NCI-H524 treated with DMSO at 0.1 percent for 48 hours (cell line): ENCODE measurements at regions not wholly inside any gene's neighbourhood (a gene's known extent, or its start where the extent isn't known, plus 50 kb on each side); places are given as distances from the start of the nearest gene placed in this dataset.
A peak's percentile ranks its signal among the peaks of the same experiment; 100 is the strongest.

Experiments
- DNase-seq: peaks from one replicate; lab custom pipeline; 2025; lab: John Stamatoyannopoulos, UW

GRCh38 chr22:26847046-26847445, 189.7 kb downstream of the MIAT start:
- DNase-seq = no peak

DNA sequence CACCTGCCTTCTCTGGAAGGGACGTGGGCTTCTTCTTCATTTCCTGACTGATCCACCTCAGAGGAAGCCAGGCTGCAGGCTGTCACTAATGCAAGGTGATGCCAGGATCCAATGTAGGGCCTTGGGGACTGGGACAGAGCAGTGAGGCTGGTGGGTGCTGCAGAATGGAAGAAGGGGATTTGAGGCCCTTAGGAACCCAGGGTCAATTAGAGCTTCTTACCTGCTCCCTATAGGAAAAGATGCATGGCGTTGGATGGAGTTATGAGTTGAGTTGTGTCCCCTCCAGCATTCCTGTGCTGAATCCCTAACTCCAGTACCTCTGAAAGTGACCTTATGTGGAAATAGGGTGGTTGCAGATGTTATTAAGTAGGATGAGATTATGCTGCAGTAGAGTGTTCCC, 190.4 kb downstream of the MIAT start:
- no peak for DNase-seq

DNA sequence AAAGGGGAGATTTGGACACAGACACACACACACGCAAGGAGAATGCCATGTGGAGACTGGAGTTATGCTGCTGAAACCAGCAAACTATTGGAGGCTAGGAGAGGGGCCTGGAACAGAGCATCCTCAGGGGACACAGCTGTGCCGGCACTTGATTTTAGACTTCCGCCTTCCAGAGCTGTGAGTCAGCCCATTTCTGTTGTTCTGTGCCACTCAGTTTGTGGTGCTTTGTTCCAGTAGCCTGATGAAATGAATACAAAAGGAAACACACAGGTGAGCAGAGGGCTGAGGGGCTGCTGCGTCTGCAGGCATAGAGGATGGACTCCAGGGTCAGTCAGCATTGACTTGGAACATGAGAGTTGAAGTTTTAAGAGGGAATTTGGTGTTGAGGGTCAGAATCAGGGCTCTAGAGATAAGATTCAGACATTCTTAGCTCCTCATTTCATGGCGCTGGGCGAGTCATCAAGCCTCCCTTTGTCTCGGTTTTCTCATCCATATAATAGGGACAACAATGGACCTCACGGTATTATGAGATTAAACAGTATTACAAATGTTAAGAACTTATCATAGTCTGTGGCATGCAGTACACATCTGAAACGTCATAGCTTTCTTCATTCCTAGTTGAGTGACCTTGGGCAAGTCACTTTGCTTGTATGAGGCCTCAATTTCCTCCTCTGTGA, 191.0 kb downstream of the MIAT start:
- no peak for DNase-seq

- DNase-seq = no peak
Measured at GRCh38 chr22:26849575-26849974, 192.2 kb downstream of the MIAT start.

GRCh38 chr22:26851125-26851524, 193.7 kb downstream of the MIAT start:
- DNase-seq = no peak

GRCh38 chr22:26852176-26852575, 194.8 kb downstream of the MIAT start:
- no peak for DNase-seq

- no peak for DNase-seq
Measured at GRCh38 chr22:26853071-26853470, 195.7 kb downstream of the MIAT start.

DNA sequence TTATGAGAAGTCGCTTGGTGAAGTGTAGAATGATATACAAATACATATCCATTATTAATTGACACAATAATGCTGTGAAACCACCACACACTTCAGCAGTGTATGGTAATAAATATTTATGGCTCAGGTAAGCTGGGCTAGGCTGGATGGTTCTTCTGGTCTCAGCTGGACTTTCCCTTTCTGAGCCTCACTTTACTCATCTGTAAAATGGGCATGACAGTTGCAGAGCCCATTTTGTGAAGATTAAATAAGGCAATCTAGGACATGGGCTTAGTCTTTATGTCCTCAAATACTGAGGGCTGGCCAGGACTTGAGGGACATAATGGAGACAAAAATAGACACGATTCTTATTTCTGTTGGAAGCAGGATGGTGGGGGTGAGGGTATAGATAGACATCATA, 196.1 kb downstream of the MIAT start:
- DNase-seq = no peak

GRCh38 chr22:26857169-26857568, 199.8 kb downstream of the MIAT start:
- peak; percentile 14 for DNase-seq

DNA sequence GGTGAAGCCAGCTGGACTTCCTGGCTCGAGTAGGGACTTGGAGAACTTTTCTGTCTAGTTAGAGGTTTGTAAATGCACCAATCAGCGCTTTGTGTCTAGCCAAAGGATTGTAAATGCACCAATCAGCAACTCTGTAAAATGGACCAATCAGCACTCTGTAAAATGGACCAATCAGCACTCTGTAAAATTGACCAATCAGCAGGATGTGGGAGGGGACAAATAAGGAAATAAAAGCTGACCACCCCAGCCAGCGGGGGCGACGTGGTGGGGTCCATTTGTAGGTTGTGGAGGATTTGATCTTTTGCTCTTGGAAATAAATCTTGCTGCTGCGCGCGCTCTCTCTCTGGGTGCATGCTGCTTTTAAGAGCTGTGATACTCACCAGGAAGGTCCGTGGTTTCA, 202.9 kb downstream of the MIAT start:
- DNase-seq = no peak

DNA sequence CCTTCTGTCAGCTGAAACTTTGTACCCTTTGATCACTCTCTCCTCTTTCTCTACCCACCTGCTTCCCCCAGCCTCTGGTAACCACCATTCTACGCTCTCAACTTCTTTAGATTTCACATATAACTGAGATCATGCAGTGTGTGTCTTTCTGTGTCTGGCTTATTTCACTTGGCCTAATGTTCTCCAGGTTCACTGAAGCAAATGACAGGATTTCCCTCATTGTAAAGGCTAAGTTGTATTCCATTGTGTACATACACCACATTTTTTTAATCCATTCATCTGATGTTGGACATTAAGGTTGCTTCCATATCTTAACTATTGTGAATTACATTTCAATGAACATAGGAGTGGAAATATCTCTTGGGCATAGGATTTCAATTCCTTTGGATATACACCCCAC, 207.6 kb downstream of the MIAT start:
- no peak for DNase-seq

GRCh38 chr22:26883393-26883792, 226.0 kb downstream of the MIAT start:
- no peak for DNase-seq

GRCh38 chr22:26884921-26885320, 227.5 kb downstream of the MIAT start:
- no peak for DNase-seq

GRCh38 chr22:26885441-26886261, 228.3 kb downstream of the MIAT start:
- no peak for DNase-seq

- DNase-seq = no peak
Measured at GRCh38 chr22:26887456-26887855, 230.1 kb downstream of the MIAT start.

DNA sequence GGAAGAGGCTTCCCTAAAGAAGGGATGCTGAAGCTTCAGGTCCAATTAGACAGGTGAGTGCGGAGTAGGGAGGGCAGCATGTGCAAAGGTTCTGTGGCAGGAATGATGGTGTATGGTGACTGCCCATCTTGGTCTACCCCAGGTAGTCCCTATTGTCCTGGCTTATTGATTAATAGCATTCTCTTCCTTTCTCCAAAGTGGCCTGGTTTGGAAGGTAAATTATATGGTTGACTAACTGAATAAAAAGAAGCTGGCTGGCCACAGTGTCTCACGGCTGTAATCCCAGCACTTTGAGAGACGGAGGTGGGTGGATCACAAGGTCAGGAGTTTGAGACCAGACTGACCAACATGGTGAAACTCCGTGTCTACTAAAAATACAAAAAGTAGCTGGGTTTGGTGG, 230.5 kb downstream of the MIAT start:
- no peak for DNase-seq

- no peak for DNase-seq
Measured at GRCh38 chr22:26888887-26889286, 231.5 kb downstream of the MIAT start.

GRCh38 chr22:26889802-26890201, 232.4 kb downstream of the MIAT start:
- no peak for DNase-seq

DNA sequence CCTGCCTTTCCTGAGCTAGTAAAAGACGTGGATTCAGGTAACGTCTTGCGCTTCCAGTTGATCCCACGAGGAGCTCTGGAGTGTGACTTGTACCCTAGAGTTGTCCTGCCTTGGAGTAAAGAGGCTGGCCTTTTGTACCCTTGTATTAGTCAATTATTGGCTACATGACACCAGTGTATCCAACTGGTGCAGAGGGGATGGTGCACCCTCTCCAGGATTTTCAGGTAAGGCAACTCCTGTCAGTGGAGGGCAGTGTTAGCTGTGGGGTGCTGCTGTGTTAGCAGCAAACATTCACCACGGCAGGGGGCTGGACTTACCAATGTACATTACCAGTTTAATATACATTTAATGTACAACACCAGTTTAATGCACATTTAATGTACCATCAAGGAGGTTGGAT, 233.5 kb downstream of the MIAT start:
- DNase-seq = no peak

GRCh38 chr22:26891429-26891828, 234.0 kb downstream of the MIAT start:
- DNase-seq = no peak

GRCh38 chr22:26892166-26893041, 235.0 kb downstream of the MIAT start:
- peak; percentile 75 for DNase-seq
